ENCODE measurements at regions not wholly inside any gene's neighbourhood (a gene's known extent, or its start where the extent isn't known, plus 50 kb on each side); places are given as distances from the start of the nearest gene placed in this dataset.

DNA sequence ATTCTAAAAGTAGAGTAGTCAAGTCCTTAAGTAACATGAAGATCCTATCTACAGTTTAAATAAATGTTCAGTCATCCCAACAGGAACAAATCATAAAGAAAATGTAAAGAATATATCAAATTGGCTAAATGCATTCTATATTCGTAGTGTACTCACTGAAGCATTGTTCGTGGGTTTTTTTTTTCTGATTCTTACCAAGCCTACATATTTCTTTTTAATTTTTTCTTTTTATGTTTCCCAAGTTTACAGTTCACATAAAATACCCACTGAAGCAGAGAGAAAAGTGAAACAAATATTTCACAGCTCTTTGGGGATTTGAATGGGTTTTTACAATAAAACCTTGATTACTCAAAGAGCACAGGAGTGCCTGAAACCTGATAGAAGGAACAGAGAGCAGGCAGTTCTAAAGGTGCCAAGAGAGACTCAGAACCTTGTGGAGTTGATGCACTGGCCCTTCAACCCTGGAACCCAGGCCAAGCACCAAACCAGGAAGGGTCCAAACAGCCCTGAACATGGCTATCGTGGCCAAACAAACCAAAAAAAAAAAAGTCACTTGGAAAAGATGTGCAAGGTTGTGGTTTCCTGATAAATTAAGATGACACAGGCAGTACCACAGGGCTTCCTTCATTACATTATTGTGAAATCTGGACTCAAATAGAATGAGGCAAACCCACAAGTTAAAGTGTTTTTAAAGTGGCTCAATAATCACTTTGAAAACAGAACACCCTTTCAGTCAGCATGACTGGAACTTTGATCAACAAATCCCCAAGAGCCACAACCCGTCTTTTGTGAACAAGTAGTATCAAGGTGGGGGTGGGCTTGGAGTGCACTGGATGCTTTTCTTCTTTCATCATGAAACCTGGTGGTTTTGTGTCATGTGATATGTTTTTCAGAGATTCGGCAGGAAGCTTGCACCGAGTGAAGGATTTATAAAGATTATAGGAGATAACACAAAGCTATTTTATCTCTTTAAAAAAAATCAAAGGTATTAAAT lies 245.0 kb upstream of the FN1 start:
- no TSS peak for BruUV-seq (replicated peaks)
- no peak overlapping the region for H3K27ac ChIP-seq (ENCODE audit: extremely low read depth, low read depth, low read length)
- 21% methylated on average over 6 of the region's 6 CpGs for WGBS (ENCODE audit: insufficient coverage, low coverage, missing lambda C conversion rate)
- no peaks in the 10 kb centered on the region for H3K9me1 ChIP-seq (ENCODE audit: control insufficient read depth, insufficient read depth, low read length)
- POLR2A ChIA-PET, result interaction anchor here (0.7 kb wide), 1 partner anchor 71 kb away, joined by 3 read pairs; no protein-coding TSS in a partner anchor
- H3K9me3 ChIP-seq (replicated peaks; ENCODE audit: control insufficient read depth, insufficient read depth, low read depth, low read length), result no peaks in the 10 kb centered on the region
- ATAC-seq (no peak), FAIRE-seq (no peak), DNase-seq (ENCODE audit: extremely low read depth in 1 of 4, low spot score in 3 of 4) (no peak)
- H3K79me2 ChIP-seq (ENCODE audit: control insufficient read depth, insufficient read depth, low read length), result no peaks in the 10 kb centered on the region
- H3K4me1 ChIP-seq (replicated peaks in 1 of 2; ENCODE audit: control insufficient read depth in 2 of 2, insufficient read depth in 2 of 2, low read length in 2 of 2), result no peaks in the 10 kb centered on the region
- H3K27me3 ChIP-seq (ENCODE audit: control insufficient read depth in 2 of 2, insufficient read depth in 2 of 2, low read length in 2 of 2), result no peaks in the 10 kb centered on the region
- H3K36me3 ChIP-seq (ENCODE audit: control insufficient read depth, insufficient read depth, low read length), result no peaks in the 10 kb centered on the region
- no peak overlapping the region for H3K9ac ChIP-seq (ENCODE audit: insufficient read depth in 1 of 2, low read depth in 2 of 2, low read length in 2 of 2)
- H3K4me3 ChIP-seq, result no peak overlapping the region
- intact Hi-C loops (cut with micrococcal nuclease) (no loop called here), in situ Hi-C loops (cut with MboI) (no loop called here)
- no peaks in the 10 kb centered on the region for H4K20me1 ChIP-seq (replicated peaks; ENCODE audit: control insufficient read depth, insufficient read depth, low read length)
- peak overlapping the region; percentile 61; the same call in 1 of the 2 replicates for H2AFZ ChIP-seq (ENCODE audit: low read depth, low read length)
- H3K4me2 ChIP-seq (ENCODE audit: insufficient read depth, low read length), result no peak overlapping the region
- CTCF ChIA-PET (ENCODE audit: low intra/inter-chr PET ratio), result no interaction called here
- TF ChIP-seq CBFB (CRISPR knock-in tag; IDR thresholded peaks at IDR 0.05) (no peak), CEBPG (CRISPR knock-in tag; IDR thresholded peaks at IDR 0.05) (no peak), CEBPG (tag; conservative IDR thresholded peaks at IDR 0.05 in 1 of 2, IDR thresholded peaks at IDR 0.05 in 1 of 2) (peak; percentile 74 to 78), CEBPB (tag; IDR thresholded peaks at IDR 0.05) (peak; percentile 81), ZNF121 (CRISPR knock-in tag; conservative IDR thresholded peaks at IDR 0.05) (no peak), BACH1 (tag; IDR thresholded peaks at IDR 0.05) (no peak), ARHGAP35 (IDR thresholded peaks at IDR 0.05; ENCODE audit: partially characterized antibody) (no peak), SAP30 (IDR thresholded peaks at IDR 0.05; ENCODE audit: borderline replicate concordance, insufficient read depth, low read depth, low read length, poor library complexity, severe bottlenecking) (no peak), ZNF41 (CRISPR knock-in tag; conservative IDR thresholded peaks at IDR 0.05) (no peak), ETS2 (tag; IDR thresholded peaks at IDR 0.05; ENCODE audit: borderline replicate concordance, poor library complexity, severe bottlenecking) (no peak), SRSF1 (IDR thresholded peaks at IDR 0.05; ENCODE audit: low read depth, low read length) (no peak), ZSCAN29 (IDR thresholded peaks at IDR 0.05) (no peak), DNMT1 (IDR thresholded peaks at IDR 0.05) (no peak), XRCC4 (IDR thresholded peaks at IDR 0.05; ENCODE audit: extremely low read depth, insufficient read depth, insufficient read length) (no peak)
- TF ChIP-seq, protein P1, sequence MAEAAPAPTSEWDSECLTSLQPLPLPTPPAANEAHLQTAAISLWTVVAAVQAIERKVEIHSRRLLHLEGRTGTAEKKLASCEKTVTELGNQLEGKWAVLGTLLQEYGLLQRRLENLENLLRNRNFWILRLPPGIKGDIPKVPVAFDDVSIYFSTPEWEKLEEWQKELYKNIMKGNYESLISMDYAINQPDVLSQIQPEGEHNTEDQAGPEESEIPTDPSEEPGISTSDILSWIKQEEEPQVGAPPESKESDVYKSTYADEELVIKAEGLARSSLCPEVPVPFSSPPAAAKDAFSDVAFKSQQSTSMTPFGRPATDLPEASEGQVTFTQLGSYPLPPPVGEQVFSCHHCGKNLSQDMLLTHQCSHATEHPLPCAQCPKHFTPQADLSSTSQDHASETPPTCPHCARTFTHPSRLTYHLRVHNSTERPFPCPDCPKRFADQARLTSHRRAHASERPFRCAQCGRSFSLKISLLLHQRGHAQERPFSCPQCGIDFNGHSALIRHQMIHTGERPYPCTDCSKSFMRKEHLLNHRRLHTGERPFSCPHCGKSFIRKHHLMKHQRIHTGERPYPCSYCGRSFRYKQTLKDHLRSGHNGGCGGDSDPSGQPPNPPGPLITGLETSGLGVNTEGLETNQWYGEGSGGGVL (CRISPR knock-in tag; IDR thresholded peaks at IDR 0.05), result no peak
- TF ChIP-seq, protein P2, sequence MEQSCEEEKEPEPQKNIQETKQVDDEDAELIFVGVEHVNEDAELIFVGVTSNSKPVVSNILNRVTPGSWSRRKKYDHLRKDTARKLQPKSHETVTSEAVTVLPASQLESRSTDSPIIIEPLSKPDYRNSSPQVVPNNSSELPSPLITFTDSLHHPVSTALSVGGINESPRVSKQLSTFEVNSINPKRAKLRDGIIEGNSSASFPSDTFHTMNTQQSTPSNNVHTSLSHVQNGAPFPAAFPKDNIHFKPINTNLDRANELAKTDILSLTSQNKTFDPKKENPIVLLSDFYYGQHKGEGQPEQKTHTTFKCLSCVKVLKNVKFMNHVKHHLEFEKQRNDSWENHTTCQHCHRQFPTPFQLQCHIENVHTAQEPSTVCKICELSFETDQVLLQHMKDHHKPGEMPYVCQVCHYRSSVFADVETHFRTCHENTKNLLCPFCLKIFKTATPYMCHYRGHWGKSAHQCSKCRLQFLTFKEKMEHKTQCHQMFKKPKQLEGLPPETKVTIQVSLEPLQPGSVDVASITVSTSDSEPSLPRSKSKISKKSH (CRISPR knock-in tag; IDR thresholded peaks at IDR 0.05), result no peak
